ENCODE measurements at regions not wholly inside any gene's neighbourhood (a gene's known extent, or its start where the extent isn't known, plus 50 kb on each side); places are given as distances from the start of the nearest gene placed in this dataset.

DNA sequence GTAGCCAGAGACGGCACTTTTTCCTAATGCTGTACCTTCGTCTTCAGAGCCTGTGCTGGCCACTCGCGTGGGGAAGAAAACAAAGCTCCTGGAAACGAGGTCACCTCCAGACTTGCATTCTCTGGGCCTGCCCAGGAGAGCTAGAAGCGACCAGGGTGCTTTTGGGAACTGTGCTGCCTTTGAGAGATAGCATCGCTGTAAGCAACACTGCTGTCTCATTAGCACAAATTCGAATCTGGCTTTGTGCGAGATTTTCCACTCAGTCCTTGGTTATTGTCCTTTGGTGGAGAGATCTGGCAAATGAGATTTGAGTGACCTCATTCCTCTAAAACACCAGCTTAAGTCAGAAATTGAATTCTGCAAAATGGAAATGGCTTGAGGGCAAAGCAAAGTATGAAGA, 66.1 kb upstream of the TLR3 start:
- H3K27me3 Mint-ChIP-seq (ENCODE audit: low read depth) = peaks cover 3% of the 10 kb centered on the region
- TF ChIP-seq, protein P1, sequence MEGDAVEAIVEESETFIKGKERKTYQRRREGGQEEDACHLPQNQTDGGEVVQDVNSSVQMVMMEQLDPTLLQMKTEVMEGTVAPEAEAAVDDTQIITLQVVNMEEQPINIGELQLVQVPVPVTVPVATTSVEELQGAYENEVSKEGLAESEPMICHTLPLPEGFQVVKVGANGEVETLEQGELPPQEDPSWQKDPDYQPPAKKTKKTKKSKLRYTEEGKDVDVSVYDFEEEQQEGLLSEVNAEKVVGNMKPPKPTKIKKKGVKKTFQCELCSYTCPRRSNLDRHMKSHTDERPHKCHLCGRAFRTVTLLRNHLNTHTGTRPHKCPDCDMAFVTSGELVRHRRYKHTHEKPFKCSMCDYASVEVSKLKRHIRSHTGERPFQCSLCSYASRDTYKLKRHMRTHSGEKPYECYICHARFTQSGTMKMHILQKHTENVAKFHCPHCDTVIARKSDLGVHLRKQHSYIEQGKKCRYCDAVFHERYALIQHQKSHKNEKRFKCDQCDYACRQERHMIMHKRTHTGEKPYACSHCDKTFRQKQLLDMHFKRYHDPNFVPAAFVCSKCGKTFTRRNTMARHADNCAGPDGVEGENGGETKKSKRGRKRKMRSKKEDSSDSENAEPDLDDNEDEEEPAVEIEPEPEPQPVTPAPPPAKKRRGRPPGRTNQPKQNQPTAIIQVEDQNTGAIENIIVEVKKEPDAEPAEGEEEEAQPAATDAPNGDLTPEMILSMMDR (IDR thresholded peaks at IDR 0.05; ENCODE audit: unreplicated experiment in 3 of 3) = no peak
- H3K36me3 Mint-ChIP-seq (ENCODE audit: low read depth) = no peaks in the 10 kb centered on the region
- no peak overlapping the region for H3K27ac Mint-ChIP-seq
- no peak overlapping the region for H3K4me3 Mint-ChIP-seq
- no peaks in the 10 kb centered on the region for H3K9me3 Mint-ChIP-seq
- no peaks in the 10 kb centered on the region for H3K4me1 Mint-ChIP-seq

DNA sequence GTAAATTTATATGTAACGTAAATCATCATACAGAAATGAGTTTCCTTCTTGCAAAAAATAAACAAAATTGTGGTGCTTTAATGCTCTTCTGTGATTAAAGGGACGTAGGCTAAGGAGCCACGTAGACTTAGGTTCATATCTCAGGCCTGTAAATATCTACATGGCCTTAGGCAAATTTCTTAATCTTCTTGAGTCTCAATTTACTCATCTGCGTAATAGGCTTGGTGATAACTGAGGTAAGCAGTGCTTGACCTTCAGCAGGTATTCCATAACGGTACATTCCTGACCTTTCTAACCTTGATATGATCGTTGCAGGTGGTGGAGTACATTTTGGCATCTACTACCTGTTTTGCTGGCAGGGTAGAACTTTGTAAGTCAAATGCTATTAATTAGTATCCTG, 65.2 kb upstream of the TLR3 start:
- H3K4me3 Mint-ChIP-seq = no peak overlapping the region
- TF ChIP-seq, protein P1 (IDR thresholded peaks at IDR 0.05; ENCODE audit: unreplicated experiment in 3 of 3) = no peak
- peaks cover 3% of the 10 kb centered on the region for H3K27me3 Mint-ChIP-seq (ENCODE audit: low read depth)
- H3K36me3 Mint-ChIP-seq (ENCODE audit: low read depth) = no peaks in the 10 kb centered on the region
- no peak overlapping the region for H3K27ac Mint-ChIP-seq
- H3K9me3 Mint-ChIP-seq = no peaks in the 10 kb centered on the region
- H3K4me1 Mint-ChIP-seq = no peaks in the 10 kb centered on the region

DNA sequence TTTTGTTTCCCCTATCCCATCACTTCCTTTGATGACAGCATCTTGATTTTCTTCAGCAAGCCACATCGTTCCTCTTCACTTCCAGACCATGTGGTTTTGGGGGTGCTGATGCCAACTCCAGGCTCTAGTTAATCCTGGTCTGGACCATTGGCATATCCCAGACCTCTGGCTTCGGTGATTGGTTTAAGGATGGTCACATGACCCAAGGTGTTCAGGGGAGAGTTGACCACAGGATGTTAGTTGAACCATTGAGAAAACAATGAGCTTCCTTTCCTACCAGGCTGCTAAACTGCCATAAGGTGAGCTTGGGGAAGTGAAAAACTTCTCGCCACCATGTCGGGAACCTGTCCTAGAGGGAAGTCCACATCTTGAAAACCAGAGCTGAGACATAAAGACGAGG, 60.9 kb upstream of the TLR3 start:
- H3K9me3 Mint-ChIP-seq = no peaks in the 10 kb centered on the region
- H3K27ac Mint-ChIP-seq = no peak overlapping the region
- no peaks in the 10 kb centered on the region for H3K27me3 Mint-ChIP-seq (ENCODE audit: low read depth)
- H3K4me1 Mint-ChIP-seq = no peaks in the 10 kb centered on the region
- no peak overlapping the region for H3K4me3 Mint-ChIP-seq
- TF ChIP-seq, protein P1 (IDR thresholded peaks at IDR 0.05; ENCODE audit: unreplicated experiment in 3 of 3) = no peak
- no peaks in the 10 kb centered on the region for H3K36me3 Mint-ChIP-seq (ENCODE audit: low read depth)

DNA sequence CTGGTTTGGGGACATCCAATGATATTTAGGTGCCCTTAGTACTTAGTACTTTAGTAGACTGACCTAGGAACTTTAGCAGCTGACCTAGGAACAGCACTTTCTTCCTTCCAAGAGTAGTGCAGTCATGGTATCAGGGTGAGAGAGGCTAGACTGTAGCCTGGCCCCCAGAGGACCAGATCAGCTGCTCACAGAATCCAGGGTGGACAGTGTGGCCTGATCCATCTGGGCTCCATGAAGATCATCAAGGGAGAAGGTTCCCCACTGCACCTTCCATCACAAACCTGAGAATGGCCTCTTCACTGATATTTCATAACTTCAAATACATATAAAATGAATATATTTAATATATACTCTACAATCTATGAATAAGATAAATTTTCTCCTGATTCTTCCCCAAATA, 59.0 kb upstream of the TLR3 start:
- H3K9me3 Mint-ChIP-seq = no peaks in the 10 kb centered on the region
- no peak overlapping the region for H3K27ac Mint-ChIP-seq
- H3K27me3 Mint-ChIP-seq (ENCODE audit: low read depth) = no peaks in the 10 kb centered on the region
- no peak overlapping the region for H3K4me3 Mint-ChIP-seq
- TF ChIP-seq, protein P1 (IDR thresholded peaks at IDR 0.05; ENCODE audit: unreplicated experiment in 3 of 3) = no peak
- H3K36me3 Mint-ChIP-seq (ENCODE audit: low read depth) = no peaks in the 10 kb centered on the region
- H3K4me1 Mint-ChIP-seq = no peaks in the 10 kb centered on the region

DNA sequence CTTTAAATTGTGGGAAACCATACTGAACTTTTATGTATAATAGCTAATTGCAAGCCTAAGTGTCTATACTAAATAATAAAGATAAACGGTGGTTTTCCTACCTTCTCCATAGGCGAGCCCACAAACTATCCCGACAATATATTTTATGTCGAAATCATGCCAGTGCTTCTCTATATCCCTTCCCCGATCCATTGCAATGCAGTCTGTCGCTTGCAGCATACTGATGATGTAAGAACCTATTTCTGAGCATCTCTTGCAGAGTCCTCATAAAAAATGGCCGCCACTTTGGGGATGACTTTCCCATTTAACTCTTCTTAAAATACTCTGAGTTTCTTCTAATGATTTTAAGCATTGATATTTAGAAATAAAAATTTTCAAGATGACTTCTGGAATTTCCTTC, 58.1 kb upstream of the TLR3 start:
- TF ChIP-seq, protein P1 (IDR thresholded peaks at IDR 0.05; ENCODE audit: unreplicated experiment in 3 of 3) = no peak
- Mint-ChIP-seq H3K27ac (no peak overlapping the region), H3K4me1 (no peaks in the 10 kb centered on the region), H3K36me3 (ENCODE audit: low read depth) (no peaks in the 10 kb centered on the region), H3K4me3 (no peak overlapping the region), H3K9me3 (no peaks in the 10 kb centered on the region), H3K27me3 (ENCODE audit: low read depth) (no peaks in the 10 kb centered on the region)

DNA sequence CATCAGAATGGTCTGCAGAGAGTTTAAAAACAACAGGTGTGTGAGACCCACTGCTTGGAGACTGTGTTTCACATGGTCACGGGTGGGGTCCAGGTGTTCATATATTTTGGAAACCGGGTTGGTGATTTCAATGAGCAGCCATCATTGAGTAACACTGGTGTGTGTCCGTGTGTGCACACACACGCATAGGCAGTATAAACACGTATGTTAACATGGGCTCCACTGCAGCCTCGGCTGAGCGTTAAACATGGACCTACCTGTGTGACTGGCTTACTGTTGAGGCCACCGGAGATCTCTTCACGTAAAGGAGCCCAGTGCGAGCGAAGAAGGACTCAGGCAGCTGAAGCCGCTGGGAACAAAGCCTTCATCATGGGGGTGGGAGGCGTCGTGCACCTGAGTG, 56.9 kb upstream of the TLR3 start:
- H3K4me3 Mint-ChIP-seq = no peak overlapping the region
- no peaks in the 10 kb centered on the region for H3K36me3 Mint-ChIP-seq (ENCODE audit: low read depth)
- H3K27me3 Mint-ChIP-seq (ENCODE audit: low read depth) = no peaks in the 10 kb centered on the region
- TF ChIP-seq, protein P1 (IDR thresholded peaks at IDR 0.05; ENCODE audit: unreplicated experiment in 3 of 3) = no peak
- no peak overlapping the region for H3K27ac Mint-ChIP-seq
- no peaks in the 10 kb centered on the region for H3K4me1 Mint-ChIP-seq
- no peaks in the 10 kb centered on the region for H3K9me3 Mint-ChIP-seq
